GM21619 (cell line): ENCODE measurements at regions not wholly inside any gene's neighbourhood (a gene's known extent, or its start where the extent isn't known, plus 50 kb on each side); places are given as distances from the start of the nearest gene placed in this dataset.

ENCODE experiments used
- ATAC-seq: cut with Tn5 transposase; IDR thresholded peaks from one replicate; pipeline ENCODE4 v1.9.1; 2021; ENCODE audit not compliant: unreplicated experiment

DNA sequence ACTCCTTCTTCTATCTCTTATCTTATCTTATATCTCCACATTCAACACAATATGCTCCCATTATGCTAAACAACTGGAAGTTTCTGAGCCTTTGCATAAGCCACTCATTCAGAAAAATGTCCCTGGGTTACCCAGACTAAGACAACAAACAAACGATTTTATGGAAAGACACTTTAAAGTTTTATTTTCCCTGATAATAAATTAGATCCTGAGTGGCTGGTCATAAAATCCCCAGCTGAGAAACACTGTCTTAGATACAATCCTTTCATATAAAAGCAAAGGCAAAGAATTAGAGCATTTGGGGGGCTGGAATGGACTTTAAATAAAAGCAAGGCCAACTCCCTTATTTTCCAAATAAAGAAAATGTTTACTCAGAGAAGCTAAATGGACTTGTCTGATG, 322.3 kb downstream of the GBE1 start:
- ATAC-seq: no peak

DNA sequence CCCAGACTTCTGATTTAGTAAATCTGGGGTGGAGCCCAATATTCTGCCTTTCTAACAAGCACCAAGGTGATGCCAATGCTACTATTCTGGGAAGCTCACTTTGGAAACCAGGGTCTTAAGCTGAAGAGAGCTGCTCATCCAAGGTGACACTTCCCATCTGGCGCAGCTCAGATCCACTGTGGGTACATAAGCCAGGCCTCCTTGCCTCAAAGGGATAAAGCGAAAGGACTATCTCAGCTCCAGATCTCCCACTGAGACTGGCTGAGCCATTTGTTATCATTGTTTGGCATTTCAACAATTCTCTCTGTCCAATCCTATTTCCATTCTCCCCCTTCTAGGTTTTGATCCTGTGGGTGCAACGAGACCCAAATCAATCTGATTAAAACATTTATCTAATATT, 323.8 kb downstream of the GBE1 start:
- ATAC-seq: no peak

DNA sequence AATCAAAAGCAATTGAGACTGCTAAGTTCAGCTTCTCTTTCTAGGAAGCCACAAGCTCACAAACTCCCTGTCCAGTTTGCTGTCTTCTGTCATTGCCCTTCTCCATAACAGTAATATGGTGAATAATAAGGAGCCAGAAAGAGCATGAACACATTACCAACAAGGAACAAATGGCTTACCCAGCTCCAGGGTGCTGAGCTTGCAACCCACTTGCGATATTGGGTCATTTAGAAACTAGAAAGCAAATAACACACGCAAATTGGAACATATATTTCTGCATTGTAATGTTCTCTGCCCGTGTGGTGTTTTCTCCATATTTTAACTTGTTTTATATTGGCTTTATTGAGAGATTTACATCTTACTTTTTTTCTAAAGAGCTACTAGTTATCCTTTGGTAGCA, 325.3 kb downstream of the GBE1 start:
- ATAC-seq: no peak

DNA sequence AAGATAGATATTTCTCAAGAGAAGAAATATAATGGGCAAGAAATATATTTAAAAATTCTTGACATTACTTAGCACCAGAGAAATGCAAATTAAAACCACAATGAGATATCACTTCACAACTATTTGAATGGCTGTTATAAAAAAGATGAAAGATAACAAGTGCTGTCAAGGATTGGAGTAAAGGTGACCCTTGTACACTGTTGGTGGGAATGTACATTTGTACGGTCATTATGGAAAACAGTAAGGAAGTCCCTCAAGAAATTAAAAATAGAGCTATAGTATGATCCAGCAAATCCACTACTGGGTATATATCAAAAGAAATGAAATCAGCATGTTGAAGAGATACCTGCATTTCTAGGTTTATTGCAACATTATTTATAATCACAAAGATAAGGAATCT, 326.4 kb downstream of the GBE1 start:
- ATAC-seq: no peak

GRCh38 chr3:81434161-81434560, 327.3 kb downstream of the GBE1 start:
- no peak for ATAC-seq

DNA sequence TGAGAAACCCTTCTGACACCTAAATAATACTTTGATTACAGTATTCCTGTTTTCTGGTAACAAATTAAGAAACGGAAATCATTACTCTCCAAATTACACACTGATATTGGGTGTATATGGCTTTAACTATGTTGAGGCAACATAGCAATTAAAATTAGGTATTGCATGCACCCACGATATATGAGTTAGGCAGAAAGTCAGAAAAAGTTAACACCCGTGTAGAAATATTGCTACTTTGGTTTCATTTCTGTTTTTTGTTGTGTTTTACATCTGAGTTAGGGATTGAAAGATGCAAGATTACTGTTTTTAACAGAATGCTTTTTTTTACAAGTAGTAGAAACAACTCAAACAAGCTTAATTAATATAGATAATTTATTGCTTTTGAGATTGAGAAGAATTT, 327.8 kb downstream of the GBE1 start:
- no peak for ATAC-seq

DNA sequence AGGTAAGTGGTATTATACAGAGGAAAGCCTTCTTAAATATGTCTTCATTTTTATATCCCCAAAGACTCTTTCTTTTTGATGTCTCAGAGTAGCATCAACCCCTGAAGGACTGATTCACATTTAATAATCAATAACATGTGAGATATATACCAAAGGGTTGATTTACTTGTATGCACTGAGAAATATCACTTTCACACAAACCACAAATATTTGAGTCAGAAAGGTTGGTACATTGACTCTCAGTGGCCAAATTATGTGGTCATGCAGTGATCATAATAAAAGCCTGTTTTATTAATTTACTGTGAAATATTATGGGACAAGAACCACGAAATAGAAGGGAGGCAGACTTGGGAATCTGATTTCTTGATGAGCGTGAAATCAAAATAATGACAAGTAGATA, 329.0 kb downstream of the GBE1 start:
- no peak for ATAC-seq

- no peak for ATAC-seq
Measured at GRCh38 chr3:81426826-81427577, 334.4 kb downstream of the GBE1 start.

DNA sequence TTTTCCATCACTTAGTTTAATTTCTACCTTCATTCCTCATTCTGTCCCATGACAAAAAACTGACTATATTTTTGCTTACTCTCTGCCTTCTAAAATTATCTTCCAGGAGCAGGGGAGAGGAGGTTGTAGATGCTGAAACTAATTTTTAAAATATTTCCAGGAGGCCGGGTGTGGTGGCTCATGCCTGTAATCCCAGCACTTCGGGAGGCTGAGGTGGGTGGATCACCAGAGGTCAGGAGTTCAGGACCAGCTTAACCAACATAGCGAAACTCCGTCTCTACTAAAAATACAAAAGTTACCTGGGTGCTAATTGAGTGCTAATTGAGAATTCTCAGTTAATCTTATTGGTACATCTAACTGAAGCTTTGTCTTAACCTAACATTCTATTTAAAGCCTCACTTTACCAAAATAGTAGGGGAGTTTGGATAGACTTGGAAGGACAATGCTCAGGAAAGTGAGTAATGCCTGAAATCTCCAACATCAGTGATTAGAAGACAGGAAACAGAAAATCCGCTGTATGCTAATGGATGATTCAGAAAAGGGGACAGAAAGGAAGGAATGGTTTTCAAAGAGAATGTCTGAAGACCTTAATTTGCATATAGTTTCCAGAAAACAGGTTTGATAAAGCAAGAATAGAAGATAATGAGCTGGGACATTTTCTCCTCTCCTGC, 336.1 kb downstream of the GBE1 start:
- ATAC-seq: no peak

DNA sequence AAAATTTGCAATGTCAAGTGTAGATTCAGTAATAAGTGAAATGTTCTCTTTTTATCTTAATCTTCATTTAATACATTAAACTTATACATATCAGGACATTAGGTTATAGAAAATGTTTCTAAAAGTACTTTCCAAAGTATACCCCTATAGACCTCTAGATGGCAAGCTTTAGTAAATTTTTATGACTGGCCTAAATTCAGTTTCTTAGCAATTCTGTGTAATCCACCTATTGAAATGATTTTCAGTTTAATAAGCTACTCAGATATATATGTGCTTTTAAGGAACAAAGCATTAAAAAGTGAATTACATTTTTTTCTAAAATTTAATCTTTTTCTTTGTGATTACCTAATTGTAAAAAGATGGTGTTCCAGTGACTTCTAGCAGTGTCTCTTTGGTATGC, 342.2 kb downstream of the GBE1 start:
- no peak for ATAC-seq

DNA sequence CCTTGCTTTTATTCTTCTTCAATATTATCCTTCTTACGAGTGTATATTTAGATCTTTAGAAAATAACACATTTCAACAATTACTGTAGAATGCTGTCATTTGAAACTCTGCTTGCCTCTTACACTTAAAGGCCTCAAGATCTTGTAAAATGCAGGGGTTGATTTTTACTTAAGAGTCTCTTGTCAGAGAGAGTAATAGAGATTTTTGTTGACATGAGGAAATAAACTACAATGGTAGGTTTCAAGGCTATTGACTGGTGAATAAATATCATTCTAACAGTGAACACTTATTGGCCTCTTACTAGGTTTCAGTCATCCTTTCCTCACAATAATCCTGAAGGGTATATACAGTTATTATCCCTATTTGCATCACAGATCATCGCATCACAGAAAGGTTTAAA, 344.6 kb downstream of the GBE1 start:
- ATAC-seq: no peak

DNA sequence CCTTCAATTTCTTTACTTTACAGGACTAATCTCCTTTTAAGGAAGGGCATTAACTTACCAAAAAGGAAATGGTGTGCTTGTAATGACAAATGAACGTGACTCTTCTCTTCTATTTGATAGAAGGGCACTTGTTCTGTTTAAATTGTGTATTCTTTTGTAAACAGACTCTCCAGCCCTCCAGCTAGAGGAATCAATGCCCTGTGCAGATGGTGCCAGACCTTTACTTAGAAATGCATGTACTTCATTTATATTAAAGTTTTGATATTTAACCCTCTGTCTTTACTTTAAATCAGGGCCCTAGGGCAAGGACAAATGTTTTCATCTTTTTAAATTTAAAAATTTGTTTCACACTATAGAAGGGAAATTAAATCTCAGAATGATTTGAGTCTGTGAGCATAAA, 355.1 kb downstream of the GBE1 start:
- ATAC-seq: no peak

GRCh38 chr3:81395739-81396513, 365.5 kb downstream of the GBE1 start:
- no peak for ATAC-seq

GRCh38 chr3:81394651-81395524, 366.6 kb downstream of the GBE1 start:
- ATAC-seq: no peak

- no peak for ATAC-seq
Measured at GRCh38 chr3:81393251-81393650, 368.2 kb downstream of the GBE1 start.

GRCh38 chr3:81390796-81391195, 370.6 kb downstream of the GBE1 start:
- ATAC-seq: no peak

- ATAC-seq: no peak
Measured at GRCh38 chr3:81388191-81388590, 373.3 kb downstream of the GBE1 start.

DNA sequence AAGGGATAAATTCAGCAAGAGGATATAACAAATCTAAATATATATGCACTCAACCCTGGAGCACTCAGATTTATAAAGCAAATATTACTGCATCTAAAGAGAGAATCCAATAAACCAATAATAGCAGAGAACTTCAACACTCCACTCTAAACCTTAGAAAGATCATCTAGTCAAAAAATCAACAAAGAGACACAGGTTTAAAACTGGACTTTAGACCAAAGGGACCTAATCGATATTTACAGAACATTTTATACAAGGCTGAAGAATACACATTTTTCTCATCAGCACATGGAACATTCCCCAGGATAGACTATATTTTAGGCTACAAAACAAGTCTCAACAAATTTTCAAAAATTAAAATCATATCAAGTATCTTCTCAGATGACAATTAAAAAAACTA, 379.0 kb downstream of the GBE1 start:
- no peak for ATAC-seq

GRCh38 chr3:81380234-81380633, 381.2 kb downstream of the GBE1 start:
- no peak for ATAC-seq

DNA sequence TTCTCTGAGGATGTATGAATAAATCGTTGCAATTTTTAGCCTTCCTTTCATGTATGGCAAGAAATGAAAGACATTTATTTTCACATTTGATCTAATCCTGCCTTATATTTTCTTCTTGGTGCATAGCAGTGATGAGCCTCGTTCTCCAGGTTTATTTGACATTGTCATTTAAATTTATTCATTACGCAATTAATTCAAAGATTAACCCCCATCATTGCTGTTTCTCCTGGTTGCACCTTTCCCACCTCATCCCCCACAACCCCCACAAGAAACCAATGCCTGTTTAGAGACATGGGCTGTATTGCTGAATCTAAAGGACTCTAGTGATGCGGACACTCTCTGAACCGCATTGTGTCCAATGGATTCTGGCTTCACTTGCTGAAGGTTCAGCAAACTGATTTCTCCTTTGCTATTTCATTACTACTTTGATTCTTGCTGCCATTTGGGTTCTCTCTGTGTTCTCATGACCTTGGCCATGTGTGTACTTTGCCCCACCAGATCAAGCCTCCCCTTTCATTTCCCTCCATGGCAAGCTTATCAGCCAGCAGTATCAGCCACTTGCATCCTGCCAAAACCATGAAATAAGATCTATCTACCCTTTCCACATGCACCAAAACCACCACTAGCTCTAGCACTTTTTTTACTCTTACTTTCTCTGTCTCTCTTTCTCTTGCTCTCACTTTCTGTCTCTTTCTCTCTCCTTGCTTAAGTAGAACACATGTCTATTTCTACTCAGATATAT, 382.7 kb downstream of the GBE1 start:
- ATAC-seq: no peak
